ENCODE measurements at regions not wholly inside any gene's neighbourhood (a gene's known extent, or its start where the extent isn't known, plus 50 kb on each side); places are given as distances from the start of the nearest gene placed in this dataset.

DNA sequence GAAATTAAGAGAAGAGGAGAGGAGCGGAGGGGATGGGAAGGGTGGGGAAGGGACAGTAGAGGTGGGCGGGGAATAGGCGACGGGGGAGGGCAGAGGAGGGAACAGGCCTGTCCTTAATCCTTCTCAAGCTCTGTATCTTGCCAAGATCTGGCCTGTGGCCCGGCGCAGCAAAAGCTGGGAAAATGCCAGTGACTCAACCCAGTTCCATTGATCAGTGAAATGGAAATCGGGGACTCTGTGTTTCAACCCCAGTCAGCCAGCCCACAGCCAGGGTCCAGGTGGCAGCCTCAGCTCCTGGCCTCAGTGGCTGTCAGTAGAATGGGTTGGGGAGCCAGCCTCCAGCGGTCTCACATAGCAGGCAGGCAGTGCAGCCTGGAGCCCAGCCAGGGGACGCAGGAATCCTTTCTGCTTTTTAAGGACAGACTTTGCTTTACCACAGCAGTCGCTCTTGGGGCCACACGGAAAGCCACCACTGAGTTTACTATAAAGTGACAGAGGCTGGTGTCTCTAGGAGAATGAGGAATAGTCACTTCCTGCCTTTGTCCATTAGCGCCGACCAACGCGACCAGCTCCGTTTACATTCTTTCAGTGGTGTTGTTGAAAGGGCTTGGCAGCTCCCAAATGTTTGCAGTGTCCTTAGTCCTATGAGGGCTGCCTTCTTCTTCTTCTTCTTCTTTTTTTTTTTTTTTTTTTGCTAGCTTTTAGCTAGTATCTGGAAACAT lies 128.0 kb downstream of the RIN2 start:
- Histone ChIP-seq H3K36me3 (ENCODE audit: low read depth) (no peaks in the 10 kb centered on the region), H3F3A (ENCODE audit: insufficient read depth, low read depth) (peaks cover 41% of the 10 kb centered on the region), H3K4me1 (replicated peaks; ENCODE audit: insufficient read depth) (peaks cover 55% of the 10 kb centered on the region), H3K9me2 (ENCODE audit: insufficient read depth) (no peaks in the 10 kb centered on the region), H3K9me3 (ENCODE audit: insufficient read depth, low read depth) (no peaks in the 10 kb centered on the region), H3K27ac (peak overlapping the region; percentile 96), H3K79me2 (ENCODE audit: low read depth) (no peaks in the 10 kb centered on the region), H2AFZ (no peak overlapping the region), H4K20me1 (ENCODE audit: insufficient read depth) (no peaks in the 10 kb centered on the region), H3K4me2 (peak overlapping the region; percentile 75; the same call in 1 of the 2 replicates), H3K27me3 (ENCODE audit: insufficient read depth, low read depth) (no peaks in the 10 kb centered on the region), H3K4me3 (peak overlapping the region; percentile 45; the same call in 1 of the 2 replicates)
- CTCF ChIA-PET = interaction anchor here (0.7 to 2.1 kb wide), 7 partner anchors 83 to 123 kb away, joined by 3 to 23 read pairs (median 5); no protein-coding TSS in a partner anchor
- BruUV-seq (replicated peaks) = no TSS peak
- DNase-seq = peak; percentile 43 to 59
- TF ChIP-seq EZH2 (IDR thresholded peaks at IDR 0.05; ENCODE audit: low read depth) = no peak
- TF ChIP-seq, protein P1, sequence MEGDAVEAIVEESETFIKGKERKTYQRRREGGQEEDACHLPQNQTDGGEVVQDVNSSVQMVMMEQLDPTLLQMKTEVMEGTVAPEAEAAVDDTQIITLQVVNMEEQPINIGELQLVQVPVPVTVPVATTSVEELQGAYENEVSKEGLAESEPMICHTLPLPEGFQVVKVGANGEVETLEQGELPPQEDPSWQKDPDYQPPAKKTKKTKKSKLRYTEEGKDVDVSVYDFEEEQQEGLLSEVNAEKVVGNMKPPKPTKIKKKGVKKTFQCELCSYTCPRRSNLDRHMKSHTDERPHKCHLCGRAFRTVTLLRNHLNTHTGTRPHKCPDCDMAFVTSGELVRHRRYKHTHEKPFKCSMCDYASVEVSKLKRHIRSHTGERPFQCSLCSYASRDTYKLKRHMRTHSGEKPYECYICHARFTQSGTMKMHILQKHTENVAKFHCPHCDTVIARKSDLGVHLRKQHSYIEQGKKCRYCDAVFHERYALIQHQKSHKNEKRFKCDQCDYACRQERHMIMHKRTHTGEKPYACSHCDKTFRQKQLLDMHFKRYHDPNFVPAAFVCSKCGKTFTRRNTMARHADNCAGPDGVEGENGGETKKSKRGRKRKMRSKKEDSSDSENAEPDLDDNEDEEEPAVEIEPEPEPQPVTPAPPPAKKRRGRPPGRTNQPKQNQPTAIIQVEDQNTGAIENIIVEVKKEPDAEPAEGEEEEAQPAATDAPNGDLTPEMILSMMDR (conservative IDR thresholded peaks at IDR 0.05) = no peak
- intact Hi-C loops (cut with micrococcal nuclease; ENCODE audit: unreplicated experiment) = loop anchor here (1.0 to 2.0 kb wide), 7 partner anchors 42 to 193 kb away; no protein-coding TSS in a partner anchor
- POLR2A ChIA-PET (ENCODE audit: unreplicated experiment) = interaction anchor here (0.5 to 0.8 kb wide), 6 partner anchors 49 to 1411 kb away, joined by 9 to 31 read pairs (median 14); no protein-coding TSS in a partner anchor

DNA sequence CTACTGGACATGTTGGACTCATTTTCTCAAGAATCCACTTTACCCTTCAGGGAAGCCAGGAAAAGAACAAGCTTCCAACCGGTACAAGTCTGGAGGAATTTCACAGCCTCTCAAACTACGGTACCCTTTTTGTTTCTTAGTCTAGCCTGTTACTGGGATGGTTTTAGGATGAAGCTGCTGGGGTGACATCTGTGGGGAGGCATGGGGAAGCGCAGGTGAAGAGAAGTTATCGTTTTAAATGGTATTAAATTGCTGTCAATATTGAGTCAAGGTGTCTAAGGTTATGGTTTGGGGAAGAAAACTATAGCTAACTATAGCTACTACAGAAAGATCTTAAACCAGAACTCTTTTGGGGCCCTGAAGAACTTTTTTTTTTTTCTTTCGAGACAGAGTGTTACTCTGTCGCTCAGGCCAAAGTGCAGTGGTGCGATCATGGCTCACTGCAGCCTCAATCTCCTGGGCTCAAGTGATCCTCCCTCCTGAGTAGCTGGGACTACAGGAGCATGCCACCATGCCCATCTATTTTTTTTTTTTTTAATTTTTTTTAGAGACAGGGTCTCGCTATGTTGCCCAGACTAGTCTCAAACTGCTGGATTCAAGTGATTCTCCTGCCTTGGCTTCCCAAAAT lies 128.7 kb downstream of the RIN2 start:
- intact Hi-C loops (cut with micrococcal nuclease; ENCODE audit: unreplicated experiment) = loop anchor here (1.0 kb wide), 2 partner anchors 42 to 101 kb away; no protein-coding TSS in a partner anchor
- H3K27ac ChIP-seq = peak overlapping the region; percentile 96

More for the DNA sequence above, 128.7 kb downstream of the RIN2 start:
- BruUV-seq (replicated peaks) = TSS peak; percentile 21
- Histone ChIP-seq H3K36me3 (ENCODE audit: low read depth) (no peaks in the 10 kb centered on the region), H3K4me2 (peak overlapping the region; percentile 75; the same call in 1 of the 2 replicates), H3K4me3 (no peak overlapping the region), H3K4me1 (replicated peaks; ENCODE audit: insufficient read depth) (peaks cover 48% of the 10 kb centered on the region), H4K20me1 (ENCODE audit: insufficient read depth) (no peaks in the 10 kb centered on the region), H3K27me3 (ENCODE audit: insufficient read depth, low read depth) (no peaks in the 10 kb centered on the region), H3K9me3 (ENCODE audit: insufficient read depth, low read depth) (no peaks in the 10 kb centered on the region), H3K9me2 (ENCODE audit: insufficient read depth) (no peaks in the 10 kb centered on the region), H2AFZ (no peak overlapping the region), H3K79me2 (ENCODE audit: low read depth) (no peaks in the 10 kb centered on the region), H3F3A (ENCODE audit: insufficient read depth, low read depth) (peaks cover 34% of the 10 kb centered on the region)
- ChIA-PET POLR2A (ENCODE audit: unreplicated experiment) (interaction anchor here (0.7 kb wide), 1 partner anchor 90 kb away, joined by 31 read pairs; no protein-coding TSS in a partner anchor), CTCF (interaction anchor here (0.7 to 2.1 kb wide), 5 partner anchors 82 to 122 kb away, joined by 3 to 23 read pairs (median 7); no protein-coding TSS in a partner anchor)
- DNase-seq = no peak
- TF ChIP-seq, protein P1 (conservative IDR thresholded peaks at IDR 0.05) = no peak
- TF ChIP-seq EZH2 (IDR thresholded peaks at IDR 0.05; ENCODE audit: low read depth) = no peak
